HTR-8/SVneo (cell line): ENCODE measurements at regions not wholly inside any gene's neighbourhood (a gene's known extent, or its start where the extent isn't known, plus 50 kb on each side); places are given as distances from the start of the nearest gene placed in this dataset.
"Not testable (repeated sequence)": the region's sequence is repeated elsewhere in the genome, so short reads cannot be mapped to it uniquely, and the experiment has no call there.

Experiments used
- DNase-seq: peaks from one replicate; pipeline ENCODE4 v3.0.0; 2011; ENCODE audit warnings: low spot score, mixed read lengths; ENCODE audit not compliant: insufficient read length
- FAIRE-seq: peaks from 2 replicates; lab custom pipeline; 2011; peaks lifted over from hg19 to GRCh38; lab: Jason Lieb, UNC

GRCh38 chr10:109665321-109665720 lies 258.0 kb downstream of the XPNPEP1 start:
- no peak for DNase-seq
- no peak for FAIRE-seq

- DNase-seq (no peak), FAIRE-seq (no peak)
Observed at GRCh38 chr10:109664554-109664953, 258.8 kb downstream of the XPNPEP1 start.

GRCh38 chr10:109663122-109663521 lies 260.2 kb downstream of the XPNPEP1 start:
- DNase-seq, result no peak
- no peak for FAIRE-seq

- DNase-seq, FAIRE-seq: not testable (repeated sequence)
Observed at GRCh38 chr10:109652612-109653011, 270.7 kb downstream of the XPNPEP1 start.

- DNase-seq, result no peak
- FAIRE-seq, result no peak
Observed at GRCh38 chr10:109650228-109650627, 273.1 kb downstream of the XPNPEP1 start.

- no peak for FAIRE-seq
Observed at GRCh38 chr10:109647627-109648026, 275.7 kb downstream of the XPNPEP1 start.

GRCh38 chr10:109633846-109634245 lies 289.5 kb downstream of the XPNPEP1 start:
- DNase-seq (no peak), FAIRE-seq (no peak)

More at GRCh38 chr10:109647627-109648026, 275.7 kb downstream of the XPNPEP1 start:
- no peak for DNase-seq

GRCh38 chr10:109633017-109633416 lies 290.3 kb downstream of the XPNPEP1 start:
- DNase-seq, FAIRE-seq: not testable (repeated sequence)

- FAIRE-seq (no peak), DNase-seq (no peak)
Observed at GRCh38 chr10:109624939-109625338, 298.4 kb downstream of the XPNPEP1 start.

- FAIRE-seq, result no peak
- DNase-seq, result no peak
Observed at GRCh38 chr10:109622566-109622965, 300.7 kb downstream of the XPNPEP1 start.

GRCh38 chr10:109620396-109620795 lies 302.9 kb downstream of the XPNPEP1 start:
- no peak for DNase-seq
- no peak for FAIRE-seq

GRCh38 chr10:109619914-109620313 lies 303.4 kb downstream of the XPNPEP1 start:
- DNase-seq (no peak), FAIRE-seq (no peak)

- DNase-seq (no peak), FAIRE-seq (no peak)
Observed at GRCh38 chr10:109618748-109619147, 304.6 kb downstream of the XPNPEP1 start.

- FAIRE-seq (no peak), DNase-seq (no peak)
Observed at GRCh38 chr10:109618301-109618700, 305.0 kb downstream of the XPNPEP1 start.

GRCh38 chr10:109616359-109616980 lies 306.8 kb downstream of the XPNPEP1 start:
- DNase-seq (no peak), FAIRE-seq (no peak)

GRCh38 chr10:109595356-109595755 lies 328.0 kb downstream of the XPNPEP1 start:
- not testable (repeated sequence) for DNase-seq, FAIRE-seq

GRCh38 chr10:109593682-109594081 lies 329.6 kb downstream of the XPNPEP1 start:
- no peak for DNase-seq
- no peak for FAIRE-seq

- DNase-seq, result no peak
Observed at GRCh38 chr10:109592391-109592790, 330.9 kb downstream of the XPNPEP1 start.

GRCh38 chr10:109591601-109592000 lies 331.7 kb downstream of the XPNPEP1 start:
- FAIRE-seq (no peak), DNase-seq (no peak)

More at GRCh38 chr10:109592391-109592790, 330.9 kb downstream of the XPNPEP1 start:
- FAIRE-seq, result no peak

GRCh38 chr10:109588259-109588658 lies 335.1 kb downstream of the XPNPEP1 start:
- no peak for DNase-seq
- FAIRE-seq, result no peak

GRCh38 chr10:109587366-109587765 lies 335.9 kb downstream of the XPNPEP1 start:
- FAIRE-seq (no peak), DNase-seq (no peak)

- DNase-seq (no peak), FAIRE-seq (no peak)
Observed at GRCh38 chr10:109556399-109556798, 366.9 kb downstream of the XPNPEP1 start.
